ENCODE measurements at regions not wholly inside any gene's neighbourhood (a gene's known extent, or its start where the extent isn't known, plus 50 kb on each side); places are given as distances from the start of the nearest gene placed in this dataset.

- no peaks in the 10 kb centered on the region for H3K9me3 ChIP-seq (ENCODE audit: severe bottlenecking)
- H3K27ac ChIP-seq = no peak overlapping the region
- no peak overlapping the region for H3K4me3 ChIP-seq (ENCODE audit: low read depth, low read length)
- no peak for TF ChIP-seq CTCF (IDR thresholded peaks at IDR 0.05; ENCODE audit: low read depth, low read length)
- no peak for DNase-seq
- H3K36me3 ChIP-seq = no peaks in the 10 kb centered on the region
- H3K27me3 ChIP-seq (ENCODE audit: insufficient read depth, low read depth, severe bottlenecking) = no peaks in the 10 kb centered on the region
Measured at GRCh38 chr1:229124520-229125124, 146.3 kb upstream of the RAB4A start.

GRCh38 chr1:229127301-229127700 is 143.6 kb upstream of the RAB4A start:
- TF ChIP-seq CTCF (IDR thresholded peaks at IDR 0.05; ENCODE audit: low read depth, low read length) = no peak
- H3K36me3 ChIP-seq = no peaks in the 10 kb centered on the region
- H3K9me3 ChIP-seq (ENCODE audit: severe bottlenecking) = no peaks in the 10 kb centered on the region
- DNase-seq = no peak
- no peak overlapping the region for H3K27ac ChIP-seq
- H3K4me3 ChIP-seq (ENCODE audit: low read depth, low read length) = no peak overlapping the region
- H3K27me3 ChIP-seq (ENCODE audit: insufficient read depth, low read depth, severe bottlenecking) = no peaks in the 10 kb centered on the region

- Histone ChIP-seq H3K9me3 (ENCODE audit: severe bottlenecking) (no peaks in the 10 kb centered on the region), H3K27me3 (ENCODE audit: insufficient read depth, low read depth, severe bottlenecking) (no peaks in the 10 kb centered on the region), H3K4me3 (ENCODE audit: low read depth, low read length) (no peak overlapping the region), H3K27ac (no peak overlapping the region), H3K36me3 (no peaks in the 10 kb centered on the region)
- no peak for DNase-seq
- no peak for TF ChIP-seq CTCF (IDR thresholded peaks at IDR 0.05; ENCODE audit: low read depth, low read length)
Measured at GRCh38 chr1:229128066-229128608, 142.8 kb upstream of the RAB4A start.

GRCh38 chr1:229129301-229130027 is 141.4 kb upstream of the RAB4A start:
- TF ChIP-seq CTCF (IDR thresholded peaks at IDR 0.05; ENCODE audit: low read depth, low read length) = no peak
- Histone ChIP-seq H3K4me3 (ENCODE audit: low read depth, low read length) (no peak overlapping the region), H3K36me3 (no peaks in the 10 kb centered on the region), H3K9me3 (ENCODE audit: severe bottlenecking) (no peaks in the 10 kb centered on the region), H3K27ac (no peak overlapping the region), H3K27me3 (ENCODE audit: insufficient read depth, low read depth, severe bottlenecking) (no peaks in the 10 kb centered on the region)
- DNase-seq = no peak

- Histone ChIP-seq H3K9me3 (ENCODE audit: severe bottlenecking) (no peaks in the 10 kb centered on the region), H3K36me3 (no peaks in the 10 kb centered on the region), H3K27me3 (ENCODE audit: insufficient read depth, low read depth, severe bottlenecking) (no peaks in the 10 kb centered on the region), H3K27ac (no peak overlapping the region), H3K4me3 (ENCODE audit: low read depth, low read length) (no peak overlapping the region)
- no peak for DNase-seq
- TF ChIP-seq CTCF (IDR thresholded peaks at IDR 0.05; ENCODE audit: low read depth, low read length) = no peak
Measured at GRCh38 chr1:229130028-229130668, 140.8 kb upstream of the RAB4A start.
